ENCODE measurements at regions not wholly inside any gene's neighbourhood (a gene's known extent, or its start where the extent isn't known, plus 50 kb on each side); places are given as distances from the start of the nearest gene placed in this dataset.

GRCh38 chr7:9189703-9190102 lies 756.3 kb downstream of the NXPH1 start:
- no peak overlapping the region for H3K27ac ChIP-seq (ENCODE audit: extremely low read depth, low read depth, low read length)
- ChIA-PET POLR2A (no interaction called here), CTCF (no interaction called here)
- no peaks in the 10 kb centered on the region for H3K36me3 ChIP-seq (ENCODE audit: control insufficient read depth in 2 of 2, insufficient read depth in 1 of 2, low read length in 2 of 2)
- H3K4me3 ChIP-seq (ENCODE audit: low read depth, low read length) = no peak overlapping the region
- TF ChIP-seq ZNF513 (tag by site-specific recombination; IDR thresholded peaks at IDR 0.05) = no peak
- TF ChIP-seq KLF7 (tag by site-specific recombination; IDR thresholded peaks at IDR 0.05; ENCODE audit: borderline replicate concordance) = no peak
- no peak for TF ChIP-seq TSHZ1 (tag by site-specific recombination; IDR thresholded peaks at IDR 0.05; ENCODE audit: borderline replicate concordance)
- TF ChIP-seq ZNF148 (tag by site-specific recombination; IDR thresholded peaks at IDR 0.05; ENCODE audit: borderline replicate concordance) = no peak
- TF ChIP-seq ZNF248 (tag by site-specific recombination; IDR thresholded peaks at IDR 0.05) = no peak
- no peak for TF ChIP-seq FEZF1 (tag by site-specific recombination; IDR thresholded peaks at IDR 0.05)
- TF ChIP-seq REST (tag by site-specific recombination; IDR thresholded peaks at IDR 0.05) = no peak
- TF ChIP-seq ZNF302 (tag by site-specific recombination; IDR thresholded peaks at IDR 0.05; ENCODE audit: low read depth) = no peak
- TF ChIP-seq ZNF449 (tag by site-specific recombination; IDR thresholded peaks at IDR 0.05) = no peak
- TF ChIP-seq ZNF24 (tag by site-specific recombination; IDR thresholded peaks at IDR 0.05) = no peak
- no peak for TF ChIP-seq PBX3 (CRISPR knock-in tag; IDR thresholded peaks at IDR 0.05)
- no peak for TF ChIP-seq ZNF830 (tag by site-specific recombination; IDR thresholded peaks at IDR 0.05; ENCODE audit: low read depth)
- no peak for TF ChIP-seq KLF9 (tag by site-specific recombination; IDR thresholded peaks at IDR 0.05; ENCODE audit: low read depth)
- no peaks in the 10 kb centered on the region for H3K9me3 ChIP-seq (ENCODE audit: control insufficient read depth, insufficient read depth, low read depth, low read length)
- no peaks in the 10 kb centered on the region for H3K4me1 ChIP-seq (ENCODE audit: control insufficient read depth, insufficient read depth, low read length)

All from HEK293 (cell line).